H9 (cell line): ENCODE measurements at regions not wholly inside any gene's neighbourhood (a gene's known extent, or its start where the extent isn't known, plus 50 kb on each side); places are given as distances from the start of the nearest gene placed in this dataset.

ENCODE experiments used
- DNase-seq: peaks from one replicate; pipeline ENCODE4 v3.0.0-alpha.2; 2017
- H2AFZ ChIP-seq: one replicate; pipeline ENCODE4 v1.6.1; 2013; ENCODE audit warnings: mild to moderate bottlenecking, low read length, control low read depth, moderate library complexity
- H2AK5ac ChIP-seq: 2 replicates; pipeline ENCODE4 v1.6.1; 2013; ENCODE audit warnings: low read length, control low read depth, mixed read lengths; ENCODE audit not compliant: insufficient read length
- H2BK120ac ChIP-seq: one replicate; pipeline ENCODE4 v1.6.1; 2013; ENCODE audit warnings: low read depth, mild to moderate bottlenecking, low read length, control low read depth, inconsistent platforms; ENCODE audit not compliant: poor library complexity, severe bottlenecking
- H2BK12ac ChIP-seq: 2 replicates; pipeline ENCODE4 v1.6.1; 2013; ENCODE audit warnings: low read length, control low read depth, mixed read lengths, low read depth; ENCODE audit not compliant: insufficient read length
- H2BK15ac ChIP-seq: 2 replicates; pipeline ENCODE4 v1.6.1; 2013; ENCODE audit warnings: low read depth, low read length, control low read depth
- H2BK20ac ChIP-seq: one replicate; pipeline ENCODE4 v1.6.1; 2013; ENCODE audit warnings: low read depth, mild to moderate bottlenecking, low read length, control low read depth, inconsistent platforms; ENCODE audit not compliant: poor library complexity, severe bottlenecking
- H2BK5ac ChIP-seq: 2 replicates; pipeline ENCODE4 v1.6.1; 2013; ENCODE audit warnings: low read length, control low read depth, mixed read lengths; ENCODE audit not compliant: insufficient read length
- H3K14ac ChIP-seq: 2 replicates; pipeline ENCODE4 v1.6.1; 2013; ENCODE audit warnings: low read length, control low read depth; ENCODE audit not compliant: insufficient read depth
- H3K18ac ChIP-seq: 2 replicates; pipeline ENCODE4 v1.6.1; 2013; ENCODE audit warnings: low read depth, mild to moderate bottlenecking, mixed read lengths, low read length, control low read depth; ENCODE audit not compliant: insufficient read length
- H3K23ac ChIP-seq: 2 replicates; pipeline ENCODE4 v1.6.1; 2013; ENCODE audit warnings: low read length, control low read depth, mixed read lengths, low read depth; ENCODE audit not compliant: insufficient read length
- H3K23me2 ChIP-seq: 2 replicates; pipeline ENCODE4 v1.6.1; 2013; ENCODE audit warnings: low read depth, mild to moderate bottlenecking, mixed read lengths, low read length, control low read depth; ENCODE audit not compliant: insufficient read length, poor library complexity, severe bottlenecking
- H3K27ac ChIP-seq: 2 replicates; pipeline ENCODE4 v1.5.1; 2013; ENCODE audit warnings: low read length, control low read depth, mixed read lengths, low read depth; ENCODE audit not compliant: insufficient read length
- H3K27me3 ChIP-seq: 2 replicates; pipeline ENCODE4 v1.6.1; 2013; ENCODE audit warnings: low read length, control low read depth, inconsistent platforms; ENCODE audit not compliant: insufficient read depth
- H3K4ac ChIP-seq: 2 replicates; pipeline ENCODE4 v1.6.1; 2013; ENCODE audit warnings: low read depth, mild to moderate bottlenecking, control low read depth, inconsistent platforms, low read length, moderate library complexity
- H3K4me1 ChIP-seq: 2 replicates; pipeline ENCODE4 v1.6.1; 2013; ENCODE audit warnings: low read length, control low read depth, inconsistent platforms; ENCODE audit not compliant: insufficient read depth
- H3K4me2 ChIP-seq: 2 replicates; pipeline ENCODE4 v1.6.1; 2013; ENCODE audit warnings: low read length, control low read depth, mixed read lengths; ENCODE audit not compliant: insufficient read length, insufficient read depth
- H3K56ac ChIP-seq: 2 replicates; pipeline ENCODE4 v1.6.1; 2013; ENCODE audit warnings: low read depth, mild to moderate bottlenecking, mixed read lengths, low read length, control low read depth; ENCODE audit not compliant: insufficient read length
- H3K79me1 ChIP-seq: 2 replicates; pipeline ENCODE4 v1.6.1; 2013; ENCODE audit warnings: low read depth, mild to moderate bottlenecking, moderate library complexity, low read length, control low read depth, inconsistent platforms; ENCODE audit not compliant: insufficient read depth, poor library complexity, severe bottlenecking
- H3K79me2 ChIP-seq: 2 replicates; pipeline ENCODE4 v1.6.1; 2013; ENCODE audit warnings: low read length, control low read depth, inconsistent platforms; ENCODE audit not compliant: insufficient read depth
- H3K9ac ChIP-seq: 2 replicates; pipeline ENCODE4 v1.6.1; 2013; ENCODE audit warnings: low read length, control low read depth, mixed read lengths; ENCODE audit not compliant: insufficient read length; ENCODE audit errors: extremely low read depth
- H3K9me3 ChIP-seq: one replicate; pipeline ENCODE4 v1.6.1; 2013; ENCODE audit warnings: low read depth, low read length, inconsistent platforms; ENCODE audit not compliant: control insufficient read depth
- H3T11ph ChIP-seq: one replicate; pipeline ENCODE4 v1.6.1; 2013; ENCODE audit warnings: mild to moderate bottlenecking, low read length, control low read depth, inconsistent platforms
- H4K20me1 ChIP-seq: one replicate; pipeline ENCODE4 v1.6.1; 2013; ENCODE audit not compliant: control insufficient read depth, insufficient read length, insufficient read depth
- H4K5ac ChIP-seq: 2 replicates; pipeline ENCODE4 v1.6.1; 2013; ENCODE audit warnings: low read depth, mild to moderate bottlenecking, mixed read lengths, low read length, control low read depth; ENCODE audit not compliant: insufficient read length
- H4K8ac ChIP-seq: replicated peaks from 2 replicates; pipeline ENCODE4 v1.6.1; 2013; ENCODE audit warnings: low read length, control low read depth, mixed read lengths, low read depth; ENCODE audit not compliant: insufficient read length
- H4K91ac ChIP-seq: 2 replicates; pipeline ENCODE4 v1.6.1; 2013; ENCODE audit warnings: low read depth, mild to moderate bottlenecking, moderate library complexity, mixed read lengths, low read length, control low read depth; ENCODE audit not compliant: insufficient read length
- H3K27ac Mint-ChIP-seq, 3 experiments: 2 replicates in 2 of 3; 3 replicates in 1 of 3; pipeline ENCODE4 v1.8.0; 2020 to 2021; ENCODE audit warnings: mixed read lengths in 3 of 3, mild to moderate bottlenecking in 1 of 3, moderate library complexity in 1 of 3
- H3K27me3 Mint-ChIP-seq: 2 replicates; pipeline ENCODE4 v1.8.0; 2021; ENCODE audit warnings: low read depth, mild to moderate bottlenecking, moderate library complexity, mixed read lengths
- H3K36me3 Mint-ChIP-seq, 3 experiments: 2 replicates in 2 of 3; 3 replicates in 1 of 3; pipeline ENCODE4 v1.8.0; 2020 to 2021; ENCODE audit warnings: low read depth in 3 of 3, mixed read lengths in 3 of 3; ENCODE audit not compliant: insufficient read depth in 1 of 3
- H3K4me1 Mint-ChIP-seq, 2 experiments: 2 replicates each; pipeline ENCODE4 v1.8.0; 2020; ENCODE audit warnings: mixed read lengths in 2 of 2
- H3K4me3 Mint-ChIP-seq, 2 experiments: 2 replicates in 1 of 2; 3 replicates in 1 of 2; pipeline ENCODE4 v1.8.0; 2020 to 2021; ENCODE audit warnings: mild to moderate bottlenecking in 2 of 2, mixed read lengths in 2 of 2, moderate library complexity in 1 of 2
- H3K9me3 Mint-ChIP-seq, 2 experiments: 2 replicates in 1 of 2; 3 replicates in 1 of 2; pipeline ENCODE4 v1.8.0; 2020; ENCODE audit warnings: mild to moderate bottlenecking in 2 of 2, mixed read lengths in 2 of 2, moderate library complexity in 1 of 2
- WGBS: extraction: QIAGEN DNeasy Blood & Tissue Kit; methylation state at CpG from one replicate; pipeline ENCODE4 v1.1.7; 2013; ENCODE audit warnings: missing lambda C conversion rate, low lambda C conversion rate, mixed read lengths; ENCODE audit not compliant: insufficient read length; ENCODE audit errors: extremely low coverage; 5-methylcytosine and 5-hydroxymethylcytosine counted together
- TF ChIP-seq, protein P1 (sequence below): fragments of 200-600 bp; sonication (generic); conservative IDR thresholded peaks from 3 replicates; pipeline ENCODE4 v1.8.0; 2021; ENCODE audit warnings: antibody characterized with exemption, mild to moderate bottlenecking

DNA sequence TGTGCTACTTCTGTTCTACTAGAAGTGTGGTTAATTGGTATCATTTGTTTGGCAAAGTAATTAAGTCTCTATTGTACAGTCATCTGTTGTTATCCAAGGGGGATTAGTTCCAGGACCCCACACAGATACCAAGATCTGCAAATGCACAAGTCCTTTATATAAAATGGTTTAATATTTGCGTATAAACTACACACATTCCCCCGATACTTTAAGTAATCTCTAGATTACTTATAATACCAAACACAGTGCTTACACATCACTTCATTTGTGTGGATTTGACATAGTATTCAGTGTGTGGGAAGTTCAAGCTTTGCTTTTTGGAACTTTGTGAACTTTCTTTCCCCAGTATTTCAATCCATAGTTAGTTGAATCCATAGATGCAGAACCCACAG lies 50.5 kb upstream of the ABI3BP start:
- no peak overlapping the region for H3K9ac ChIP-seq
- no peak overlapping the region for H3K4me2 ChIP-seq
- Mint-ChIP-seq H3K4me1 (peaks cover 0 to 4% of the 10 kb centered on the region in 2 experiments; a peak in 1 of 4 replicates), H3K27ac (no peak overlapping the region), H3K4me3 (no peak overlapping the region), H3K9me3 (0 out of 5 replicates have a peak, but pooled peaks cover 0 to 3% of the 10 kb centered on the region in 2 experiments), H3K36me3 (0 out of 7 replicates have a peak, but pooled peaks cover 0 to 1% (median 0%) of the 10 kb centered on the region in 3 experiments), H3K27me3 (no peaks in the 10 kb centered on the region)
- no peak overlapping the region for H2BK15ac ChIP-seq
- no peak overlapping the region for H3K56ac ChIP-seq
- H2BK20ac ChIP-seq: no peak overlapping the region
- no peak overlapping the region for H3K23ac ChIP-seq
- no peak overlapping the region for H3K18ac ChIP-seq
- H3K14ac ChIP-seq: no peak overlapping the region
- H3K4me1 ChIP-seq: no peaks in the 10 kb centered on the region
- DNase-seq: no peak
- no peaks in the 10 kb centered on the region for H3K79me2 ChIP-seq
- H3K23me2 ChIP-seq: no peaks in the 10 kb centered on the region
- H3K9me3 ChIP-seq: no peaks in the 10 kb centered on the region
- H2AK5ac ChIP-seq: no peak overlapping the region
- no peaks in the 10 kb centered on the region for H3K79me1 ChIP-seq
- no peaks in the 10 kb centered on the region for H3K27me3 ChIP-seq
- H4K91ac ChIP-seq: no peak overlapping the region
- no peak overlapping the region for H2AFZ ChIP-seq
- no peak overlapping the region for H2BK5ac ChIP-seq
- H3K4ac ChIP-seq: no peak overlapping the region
- no CpG with 5 or more reads among the region's 2 CpGs for WGBS
- H4K8ac ChIP-seq: no peak overlapping the region
- no peak overlapping the region for H2BK12ac ChIP-seq
- H2BK120ac ChIP-seq: no peak overlapping the region
- no peak overlapping the region for H3K27ac ChIP-seq
- TF ChIP-seq, protein P1, sequence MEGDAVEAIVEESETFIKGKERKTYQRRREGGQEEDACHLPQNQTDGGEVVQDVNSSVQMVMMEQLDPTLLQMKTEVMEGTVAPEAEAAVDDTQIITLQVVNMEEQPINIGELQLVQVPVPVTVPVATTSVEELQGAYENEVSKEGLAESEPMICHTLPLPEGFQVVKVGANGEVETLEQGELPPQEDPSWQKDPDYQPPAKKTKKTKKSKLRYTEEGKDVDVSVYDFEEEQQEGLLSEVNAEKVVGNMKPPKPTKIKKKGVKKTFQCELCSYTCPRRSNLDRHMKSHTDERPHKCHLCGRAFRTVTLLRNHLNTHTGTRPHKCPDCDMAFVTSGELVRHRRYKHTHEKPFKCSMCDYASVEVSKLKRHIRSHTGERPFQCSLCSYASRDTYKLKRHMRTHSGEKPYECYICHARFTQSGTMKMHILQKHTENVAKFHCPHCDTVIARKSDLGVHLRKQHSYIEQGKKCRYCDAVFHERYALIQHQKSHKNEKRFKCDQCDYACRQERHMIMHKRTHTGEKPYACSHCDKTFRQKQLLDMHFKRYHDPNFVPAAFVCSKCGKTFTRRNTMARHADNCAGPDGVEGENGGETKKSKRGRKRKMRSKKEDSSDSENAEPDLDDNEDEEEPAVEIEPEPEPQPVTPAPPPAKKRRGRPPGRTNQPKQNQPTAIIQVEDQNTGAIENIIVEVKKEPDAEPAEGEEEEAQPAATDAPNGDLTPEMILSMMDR: no peak
- H3T11ph ChIP-seq: no peak overlapping the region
- H4K5ac ChIP-seq: no peak overlapping the region
- H4K20me1 ChIP-seq: no peaks in the 10 kb centered on the region
